K562 (cell line): ENCODE measurements at regions not wholly inside any gene's neighbourhood (a gene's known extent, or its start where the extent isn't known, plus 50 kb on each side); places are given as distances from the start of the nearest gene placed in this dataset.

ENCODE experiments used
- ATF2 ChIP-seq: sonication (generic); formaldehyde crosslinking; IDR thresholded peaks from 2 replicates; pipeline ENCODE4 v1.8.1; 2022; ENCODE audit warnings: missing genetic modification reagents
- CTCF ChIP-seq, 3 experiments: IDR thresholded peaks in 2 of 3; conservative IDR thresholded peaks in 1 of 3; 2 replicates each; pipeline ENCODE4 v1.5.1; 2011 to 2012; ENCODE audit warnings: low read length in 3 of 3, mild to moderate bottlenecking in 3 of 3, control low read depth in 2 of 3, improper control_type of control experiment in 1 of 3, inconsistent platforms in 1 of 3, low read depth in 1 of 3, mixed read lengths in 1 of 3, moderate library complexity in 1 of 3; ENCODE audit not compliant: insufficient read depth in 2 of 3
- EP300 ChIP-seq: IDR thresholded peaks from 2 replicates; pipeline ENCODE4 v1.6.1; 2012; ENCODE audit warnings: low read length, improper control_type of control experiment
- IRF9 ChIP-seq: fragments of 450-650 bp; IDR thresholded peaks from 2 replicates; pipeline ENCODE4 v1.6.1; 2016; ENCODE audit warnings: missing biosample characterization, missing genetic modification characterization
- MXI1 ChIP-seq: IDR thresholded peaks from 2 replicates; pipeline ENCODE4 v1.6.1; 2011; ENCODE audit warnings: low read depth, mild to moderate bottlenecking, improper control_type of control experiment, low read length
- PBX2 ChIP-seq, 2 experiments: IDR thresholded peaks in 1 of 2; conservative IDR thresholded peaks in 1 of 2; 2 replicates each; pipeline ENCODE4 v1.6.1; 2016; ENCODE audit warnings: low read depth in 2 of 2, mild to moderate bottlenecking in 1 of 2, missing compliant biosample characterization in 1 of 2, missing genetic modification characterization in 1 of 2, moderate library complexity in 1 of 2
- RAD21 ChIP-seq, 2 experiments: fragments of 250-450 bp in 1 of 2; fragments of 450-650 bp in 1 of 2; sonication (Bioruptor Pico) in 1 of 2; formaldehyde crosslinking in 1 of 2; IDR thresholded peaks in 1 of 2; conservative IDR thresholded peaks in 1 of 2; 2 replicates each; pipeline versions ENCODE4 v1.4.0 to v1.8.0; 2020 to 2022; ENCODE audit warnings: mild to moderate bottlenecking in 2 of 2, moderate library complexity in 1 of 2
- RBM39 ChIP-seq: fragments of 200-400 bp; formaldehyde crosslinking; optimal IDR thresholded peaks from 2 replicates; pipeline ENCODE3; 2018; ENCODE audit warnings: low read depth, low read length

- no peak for TF ChIP-seq PBX2 (CRISPR knock-in tag; IDR thresholded peaks at IDR 0.05; ENCODE audit: low read depth)
- TF ChIP-seq PBX2 (tag; conservative IDR thresholded peaks at IDR 0.05; ENCODE audit: low read depth), result no peak
- TF ChIP-seq CTCF (IDR thresholded peaks at IDR 0.05 in 2 of 3, conservative IDR thresholded peaks at IDR 0.05 in 1 of 3; ENCODE audit: insufficient read depth in 2 of 3, low read depth in 1 of 3, low read length in 3 of 3), result peak in 1 of 3 experiments; percentile 28; a peak in 1 of 6 replicates
- no peak for TF ChIP-seq MXI1
- TF ChIP-seq RAD21 (CRISPR knock-in tag; conservative IDR thresholded peaks at IDR 0.05 in 1 of 2, IDR thresholded peaks at IDR 0.05 in 1 of 2), result no peak
- TF ChIP-seq RBM39, result no peak
- TF ChIP-seq EP300, result no peak
- TF ChIP-seq IRF9 (tag), result no peak
- no peak for TF ChIP-seq ATF2 (CRISPR knock-in tag)
Measured at GRCh38 chr7:97381815-97382554, 264.5 kb downstream of the SDHAF3 start.
